DMS53 treated with DMSO at 0.1 percent for 48 hours (cell line): ENCODE measurements at regions not wholly inside any gene's neighbourhood (a gene's known extent, or its start where the extent isn't known, plus 50 kb on each side); places are given as distances from the start of the nearest gene placed in this dataset.

Source experiments
- DNase-seq: peaks from one replicate; lab custom pipeline; 2025; ENCODE audit not compliant: unreplicated experiment; lab: John Stamatoyannopoulos, UW

GRCh38 chr9:26413611-26414010 is 479.0 kb downstream of the CAAP1 start:
- no peak for DNase-seq

- DNase-seq, result no peak
Measured at GRCh38 chr9:26412446-26412845, 480.2 kb downstream of the CAAP1 start.

GRCh38 chr9:26406676-26407075 is 485.9 kb downstream of the CAAP1 start:
- no peak for DNase-seq

- no peak for DNase-seq
Measured at GRCh38 chr9:26399556-26399955, 493.0 kb downstream of the CAAP1 start.

- DNase-seq, result no peak
Measured at GRCh38 chr9:26394025-26394424, 498.6 kb downstream of the CAAP1 start.

GRCh38 chr9:26392639-26393038 is 500.0 kb downstream of the CAAP1 start:
- no peak for DNase-seq

- no peak for DNase-seq
Measured at GRCh38 chr9:26391036-26391435, 501.6 kb downstream of the CAAP1 start.

- DNase-seq, result no peak
Measured at GRCh38 chr9:26375448-26375847, 517.2 kb downstream of the CAAP1 start.

- DNase-seq, result no peak
Measured at GRCh38 chr9:26373616-26374015, 519.0 kb downstream of the CAAP1 start.

GRCh38 chr9:26371236-26371635 is 521.4 kb downstream of the CAAP1 start:
- no peak for DNase-seq

GRCh38 chr9:26369093-26369492 is 523.5 kb downstream of the CAAP1 start:
- DNase-seq, result no peak

GRCh38 chr9:26368241-26368640 is 524.4 kb downstream of the CAAP1 start:
- no peak for DNase-seq

- no peak for DNase-seq
Measured at GRCh38 chr9:26361010-26361409, 531.6 kb downstream of the CAAP1 start.

- no peak for DNase-seq
Measured at GRCh38 chr9:26358836-26359235, 533.8 kb downstream of the CAAP1 start.

GRCh38 chr9:26357803-26358344 is 534.7 kb downstream of the CAAP1 start:
- no peak for DNase-seq

- DNase-seq, result no peak
Measured at GRCh38 chr9:26356491-26356890, 536.1 kb downstream of the CAAP1 start.

GRCh38 chr9:26346942-26347477 is 545.6 kb downstream of the CAAP1 start:
- no peak for DNase-seq

GRCh38 chr9:26341545-26341944 is 551.1 kb downstream of the CAAP1 start:
- DNase-seq, result no peak

- no peak for DNase-seq
Measured at GRCh38 chr9:26339796-26340195, 552.8 kb downstream of the CAAP1 start.

- DNase-seq, result no peak
Measured at GRCh38 chr9:26335116-26335515, 557.5 kb downstream of the CAAP1 start.

GRCh38 chr9:26334706-26335105 is 557.9 kb downstream of the CAAP1 start:
- DNase-seq, result no peak

GRCh38 chr9:26331223-26331622 is 561.4 kb downstream of the CAAP1 start:
- peak; percentile 52 for DNase-seq

- DNase-seq, result no peak
Measured at GRCh38 chr9:26329974-26330373, 562.6 kb downstream of the CAAP1 start.
